CD4-positive, alpha-beta T cell (primary cell): ENCODE measurements at regions not wholly inside any gene's neighbourhood (a gene's known extent, or its start where the extent isn't known, plus 50 kb on each side); places are given as distances from the start of the nearest gene placed in this dataset.
"Not testable (repeated sequence)": the region's sequence is repeated elsewhere in the genome, so short reads cannot be mapped to it uniquely, and the experiment has no call there.

Source experiments
- ATAC-seq: fragments of 200-7000 bp; cut with Tn5 transposase; one replicate; pipeline ENCODE4 v1.10.0; 2022; ENCODE audit warnings: mild to moderate bottlenecking; ENCODE audit not compliant: poor library complexity
- CTCF ChIA-PET: fragments of 350-600 bp; sonication (Branson Sonifier 250); formaldehyde crosslinking; loops from one replicate; lab custom pipeline; 2021; ENCODE audit warnings: antibody characterized with exemption, inconsistent platforms; lab: Charles Lee
- POLR2A ChIA-PET: fragments of 350-600 bp; sonication (Branson Sonifier 250); formaldehyde crosslinking; loops from one replicate; lab custom pipeline; 2021; ENCODE audit warnings: antibody characterized with exemption, inconsistent platforms; lab: Charles Lee
- DNase-seq, 14 experiments: peaks; one replicate each; pipeline ENCODE4 v3.0.0-alpha.2; 2013 to 2020; ENCODE audit warnings: mixed read lengths in 2 of 14
- H3K27ac ChIP-seq, 2 donors: one replicate each; pipeline versions ENCODE4 v1.5.1 to v1.7.0; 2013; ENCODE audit warnings: low read length in 2 of 2, low read depth in 1 of 2, mild to moderate bottlenecking in 1 of 2
- H3K27me3 ChIP-seq, 2 experiments: 1 replicate in 1 of 2; 2 replicates in 1 of 2; pipeline versions ENCODE4 v1.6.1 to v1.7.0; 2013; ENCODE audit warnings: low read length in 2 of 2, control low read depth in 1 of 2, mild to moderate bottlenecking in 1 of 2, moderate library complexity in 1 of 2; ENCODE audit not compliant: insufficient read depth in 2 of 2, control insufficient read depth in 1 of 2
- H3K36me3 ChIP-seq: one replicate; pipeline ENCODE4 v1.6.1; 2013; ENCODE audit warnings: low read length, control low read depth; ENCODE audit not compliant: insufficient read depth
- H3K4me1 ChIP-seq: one replicate; pipeline ENCODE4 v1.6.1; 2013; ENCODE audit warnings: low read length, control low read depth; ENCODE audit not compliant: insufficient read depth
- H3K4me3 ChIP-seq: one replicate; pipeline ENCODE4 v1.5.1; 2013; ENCODE audit warnings: mild to moderate bottlenecking, low read length, moderate library complexity
- H3K9me3 ChIP-seq, 2 experiments: 1 replicate in 1 of 2; 2 replicates in 1 of 2; pipeline versions ENCODE4 v1.6.1 to v1.7.0; 2013; ENCODE audit warnings: low read length in 2 of 2, mild to moderate bottlenecking in 2 of 2, control low read depth in 1 of 2, moderate library complexity in 1 of 2; ENCODE audit not compliant: control insufficient read depth in 1 of 2, insufficient read depth in 1 of 2
- H3K27ac Mint-ChIP-seq: one replicate; pipeline ENCODE4 v1.8.0; 2020; ENCODE audit warnings: mixed read lengths
- H3K27me3 Mint-ChIP-seq: one replicate; pipeline ENCODE4 v1.8.0; 2021; ENCODE audit warnings: mixed read lengths
- H3K36me3 Mint-ChIP-seq: one replicate; pipeline ENCODE4 v1.8.0; 2021; ENCODE audit warnings: low read depth, mixed read lengths
- H3K4me1 Mint-ChIP-seq: one replicate; pipeline ENCODE4 v1.8.0; 2021; ENCODE audit warnings: low read depth, mixed read lengths
- H3K4me3 Mint-ChIP-seq: one replicate; pipeline ENCODE4 v1.8.0; 2020; ENCODE audit warnings: mild to moderate bottlenecking, mixed read lengths
- H3K9me3 Mint-ChIP-seq: one replicate; pipeline ENCODE4 v1.8.0; 2020; ENCODE audit warnings: mixed read lengths
- CTCF ChIP-seq: fragments of 200-600 bp; IDR thresholded peaks from one replicate; pipeline ENCODE4 v1.8.0; 2022; ENCODE audit warnings: antibody characterized with exemption, mild to moderate bottlenecking
- intact Hi-C, 2 experiments: fragments of 100-400 bp; cut with DNase I in 1 of 2; cut with micrococcal nuclease in 1 of 2; formaldehyde crosslinking; loops; one replicate each; pipeline versions ENCODE4 v1.15.1 to v1.9.0; 2023 to 2025; cut with DNase I, micrococcal nuclease

GRCh38 chr7:106583706-106584690, 77.0 kb downstream of the CCDC71L start:
- peaks cover 8% of the 10 kb centered on the region for H3K27me3 Mint-ChIP-seq
- no peak overlapping the region for H3K4me3 Mint-ChIP-seq
- H3K36me3 ChIP-seq: no peaks in the 10 kb centered on the region
- no peak for TF ChIP-seq CTCF
- intact Hi-C loops: no loop called here
- no peaks in the 10 kb centered on the region for H3K9me3 ChIP-seq
- ChIA-PET CTCF (no interaction called here), POLR2A (no interaction called here)
- no peak for ATAC-seq
- no peak overlapping the region for H3K27ac Mint-ChIP-seq
- H3K4me3 ChIP-seq: no peak overlapping the region
- H3K36me3 Mint-ChIP-seq: no peaks in the 10 kb centered on the region
- no peaks in the 10 kb centered on the region for H3K9me3 Mint-ChIP-seq
- no peaks in the 10 kb centered on the region for H3K4me1 ChIP-seq
- DNase-seq: no peak
- H3K4me1 Mint-ChIP-seq: no peaks in the 10 kb centered on the region
- no peaks in the 10 kb centered on the region for H3K27me3 ChIP-seq
- H3K27ac ChIP-seq: no peak overlapping the region

GRCh38 chr7:106583100-106583499, 77.9 kb downstream of the CCDC71L start:
- Histone ChIP-seq H3K9me3 (no peaks in the 10 kb centered on the region), H3K4me3 (no peak overlapping the region), H3K27me3 (no peaks in the 10 kb centered on the region), H3K27ac (no peak overlapping the region), H3K4me1 (no peaks in the 10 kb centered on the region), H3K36me3 (no peaks in the 10 kb centered on the region)
- H3K4me1 Mint-ChIP-seq: no peaks in the 10 kb centered on the region
- ChIA-PET CTCF (no interaction called here), POLR2A (no interaction called here)
- ATAC-seq: no peak
- no peak for TF ChIP-seq CTCF
- intact Hi-C loops: no loop called here
- no peak overlapping the region for H3K27ac Mint-ChIP-seq
- no peak overlapping the region for H3K4me3 Mint-ChIP-seq
- peaks cover 8% of the 10 kb centered on the region for H3K27me3 Mint-ChIP-seq
- no peak for DNase-seq
- no peaks in the 10 kb centered on the region for H3K36me3 Mint-ChIP-seq
- no peaks in the 10 kb centered on the region for H3K9me3 Mint-ChIP-seq

GRCh38 chr7:106582365-106582764, 78.6 kb downstream of the CCDC71L start:
- no peaks in the 10 kb centered on the region for H3K4me1 ChIP-seq
- no peaks in the 10 kb centered on the region for H3K27me3 ChIP-seq
- intact Hi-C loops: no loop called here
- TF ChIP-seq CTCF: no peak
- Mint-ChIP-seq H3K9me3 (no peaks in the 10 kb centered on the region), H3K27ac (no peak overlapping the region), H3K27me3 (peaks cover 8% of the 10 kb centered on the region), H3K36me3 (no peaks in the 10 kb centered on the region), H3K4me1 (no peaks in the 10 kb centered on the region), H3K4me3 (no peak overlapping the region)
- no peaks in the 10 kb centered on the region for H3K9me3 ChIP-seq
- ATAC-seq (no peak), DNase-seq (no peak)
- H3K36me3 ChIP-seq: no peaks in the 10 kb centered on the region
- CTCF ChIA-PET: no interaction called here
- no peak overlapping the region for H3K4me3 ChIP-seq
- POLR2A ChIA-PET: no interaction called here
- no peak overlapping the region for H3K27ac ChIP-seq

- H3K36me3 ChIP-seq, H3K4me3 Mint-ChIP-seq, H3K4me1 ChIP-seq, H3K4me3 ChIP-seq, CTCF ChIA-PET, H3K27me3 ChIP-seq, H3K27ac ChIP-seq, H3K27me3 Mint-ChIP-seq, POLR2A ChIA-PET, H3K4me1 Mint-ChIP-seq, ATAC-seq, DNase-seq, intact Hi-C loops, H3K9me3 ChIP-seq, H3K36me3 Mint-ChIP-seq, H3K27ac Mint-ChIP-seq, H3K9me3 Mint-ChIP-seq: not testable (repeated sequence)
Measured at GRCh38 chr7:106579086-106579485, 81.9 kb downstream of the CCDC71L start.
